ENCODE measurements at regions not wholly inside any gene's neighbourhood (a gene's known extent, or its start where the extent isn't known, plus 50 kb on each side); places are given as distances from the start of the nearest gene placed in this dataset.

DNA sequence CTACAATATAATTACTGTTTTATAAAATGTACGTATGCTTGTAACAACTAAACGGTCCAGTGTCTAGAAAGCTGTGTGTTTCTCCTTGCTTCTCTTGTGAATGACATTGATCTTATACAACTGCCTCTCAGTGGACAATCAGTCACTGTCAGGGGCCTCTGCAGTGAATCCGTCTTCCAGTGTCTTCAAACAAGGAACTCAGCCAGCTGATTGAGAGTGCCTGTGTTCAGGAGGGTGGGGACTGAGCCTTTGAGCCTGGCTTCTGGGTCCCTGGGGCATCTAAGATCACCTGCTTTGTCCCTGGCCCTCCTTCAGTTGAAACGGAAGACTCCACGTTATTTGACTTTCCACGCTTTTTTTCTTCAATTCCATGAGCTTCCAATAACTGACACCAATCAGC lies 133.1 kb upstream of the SFSWAP start:
- H3K27ac ChIP-seq, result no peak overlapping the region
- no peak for TF ChIP-seq ZFX (IDR thresholded peaks at IDR 0.05)
- TF ChIP-seq, protein P1, sequence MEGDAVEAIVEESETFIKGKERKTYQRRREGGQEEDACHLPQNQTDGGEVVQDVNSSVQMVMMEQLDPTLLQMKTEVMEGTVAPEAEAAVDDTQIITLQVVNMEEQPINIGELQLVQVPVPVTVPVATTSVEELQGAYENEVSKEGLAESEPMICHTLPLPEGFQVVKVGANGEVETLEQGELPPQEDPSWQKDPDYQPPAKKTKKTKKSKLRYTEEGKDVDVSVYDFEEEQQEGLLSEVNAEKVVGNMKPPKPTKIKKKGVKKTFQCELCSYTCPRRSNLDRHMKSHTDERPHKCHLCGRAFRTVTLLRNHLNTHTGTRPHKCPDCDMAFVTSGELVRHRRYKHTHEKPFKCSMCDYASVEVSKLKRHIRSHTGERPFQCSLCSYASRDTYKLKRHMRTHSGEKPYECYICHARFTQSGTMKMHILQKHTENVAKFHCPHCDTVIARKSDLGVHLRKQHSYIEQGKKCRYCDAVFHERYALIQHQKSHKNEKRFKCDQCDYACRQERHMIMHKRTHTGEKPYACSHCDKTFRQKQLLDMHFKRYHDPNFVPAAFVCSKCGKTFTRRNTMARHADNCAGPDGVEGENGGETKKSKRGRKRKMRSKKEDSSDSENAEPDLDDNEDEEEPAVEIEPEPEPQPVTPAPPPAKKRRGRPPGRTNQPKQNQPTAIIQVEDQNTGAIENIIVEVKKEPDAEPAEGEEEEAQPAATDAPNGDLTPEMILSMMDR (conservative IDR thresholded peaks at IDR 0.05), result no peak

DNA sequence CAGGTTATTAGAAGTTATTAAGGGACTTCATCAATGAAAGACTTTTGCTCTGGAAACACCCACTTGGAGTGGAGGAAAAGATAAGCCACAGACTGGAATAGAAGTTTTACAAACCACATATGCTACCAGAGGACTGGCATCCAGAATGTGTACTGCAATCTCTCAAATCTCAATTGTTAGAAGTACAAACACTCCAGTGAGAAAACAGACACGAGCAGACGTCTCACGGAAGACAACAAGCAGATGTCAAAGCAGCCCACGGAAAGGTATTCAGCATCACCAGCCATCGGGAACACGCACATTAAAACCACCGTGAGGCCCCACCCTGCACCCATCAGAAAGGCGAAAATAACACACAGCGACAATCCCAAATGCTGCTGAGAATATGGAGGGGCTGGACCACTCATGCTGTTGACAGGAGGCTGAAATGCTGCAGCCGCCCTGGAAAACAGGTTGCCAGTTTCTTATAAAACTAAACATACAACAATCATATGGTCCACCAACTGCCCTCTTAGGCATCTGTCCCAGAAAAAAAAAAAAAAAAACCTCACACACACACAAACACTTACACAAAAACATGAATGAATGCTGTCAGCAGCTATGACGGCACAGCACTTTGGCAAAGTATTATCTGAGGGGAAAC lies 131.9 kb upstream of the SFSWAP start:
- TF ChIP-seq, protein P1 (conservative IDR thresholded peaks at IDR 0.05), result no peak
- no peak overlapping the region for H3K27ac ChIP-seq

- TF ChIP-seq, protein P1 (conservative IDR thresholded peaks at IDR 0.05), result no peak
- TF ChIP-seq ZFX (IDR thresholded peaks at IDR 0.05), result no peak
- no peak overlapping the region for H3K27ac ChIP-seq
Observed at GRCh38 chr12:131583090-131583712, 127.7 kb upstream of the SFSWAP start.

DNA sequence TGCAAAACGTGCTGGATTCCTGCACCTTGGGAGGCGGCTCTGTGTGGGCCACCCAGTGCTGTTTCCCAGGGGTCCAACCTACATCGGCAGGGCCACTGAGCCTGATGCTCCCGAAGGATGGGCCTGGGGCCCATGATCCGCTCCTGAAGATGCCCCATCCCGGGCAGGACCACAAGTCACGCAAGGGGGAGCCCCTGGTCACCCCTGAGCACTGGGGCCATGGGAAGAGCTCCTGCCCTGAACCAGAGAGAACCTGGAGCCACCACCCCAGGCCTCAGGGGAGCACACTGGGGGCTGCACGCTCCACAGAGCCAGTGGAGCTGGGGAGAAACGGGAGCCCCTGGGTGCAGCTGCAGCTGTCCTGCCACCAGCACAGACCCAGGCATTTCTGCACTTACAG lies 124.6 kb upstream of the SFSWAP start:
- TF ChIP-seq ZFX (IDR thresholded peaks at IDR 0.05), result no peak
- TF ChIP-seq, protein P1 (conservative IDR thresholded peaks at IDR 0.05), result no peak

DNA sequence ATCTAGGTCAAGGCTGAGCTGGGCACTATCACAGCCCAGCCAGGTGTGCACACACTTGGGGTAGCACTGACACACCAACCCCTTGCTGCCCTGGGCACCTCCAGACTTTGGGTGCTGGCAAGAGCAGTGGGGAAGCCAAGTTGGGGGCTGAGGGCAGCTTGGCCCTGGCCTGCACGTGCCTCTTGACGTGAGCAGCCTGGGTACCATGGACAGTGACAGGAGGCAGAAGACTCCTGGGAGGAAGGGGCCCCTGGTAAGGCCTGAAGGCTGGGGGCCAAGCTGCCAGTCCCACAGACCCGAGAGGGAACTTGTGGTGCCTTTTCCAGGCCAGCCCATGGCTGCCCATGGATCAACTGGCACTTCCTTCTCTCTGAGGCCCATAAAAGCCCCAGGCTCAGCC lies 124.1 kb upstream of the SFSWAP start:
- TF ChIP-seq, protein P1 (conservative IDR thresholded peaks at IDR 0.05), result no peak
- TF ChIP-seq ZFX (IDR thresholded peaks at IDR 0.05), result no peak
- no peak overlapping the region for H3K27ac ChIP-seq

More for the DNA sequence above, 124.6 kb upstream of the SFSWAP start:
- H3K27ac ChIP-seq, result no peak overlapping the region

DNA sequence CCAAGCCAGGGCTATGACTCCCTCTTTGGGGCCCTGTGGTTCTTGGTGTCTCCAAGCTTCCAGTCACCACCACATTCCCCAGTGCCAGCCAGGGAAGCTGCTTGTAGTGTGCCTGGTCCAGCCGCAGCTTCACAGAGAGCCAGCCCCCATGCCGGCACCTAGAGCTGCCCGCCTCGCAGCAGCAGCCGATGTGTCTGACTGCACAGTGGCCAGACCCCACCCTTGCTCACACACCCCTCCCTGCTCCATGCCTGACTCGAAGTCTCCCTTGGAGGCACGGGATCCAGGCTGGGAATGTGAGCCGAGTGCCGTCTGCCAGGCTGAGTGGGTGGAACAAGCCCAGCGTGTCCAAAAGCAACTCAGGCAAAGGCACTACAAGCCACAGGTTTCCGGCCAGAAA lies 123.3 kb upstream of the SFSWAP start:
- no peak for TF ChIP-seq ZFX (IDR thresholded peaks at IDR 0.05)
- H3K27ac ChIP-seq, result no peak overlapping the region

GRCh38 chr12:131589221-131589897 lies 121.5 kb upstream of the SFSWAP start:
- H3K27ac ChIP-seq, result no peak overlapping the region
- TF ChIP-seq ZFX (IDR thresholded peaks at IDR 0.05), result no peak
- TF ChIP-seq, protein P1 (conservative IDR thresholded peaks at IDR 0.05), result no peak
